HG02763 (cell line): ENCODE measurements at regions not wholly inside any gene's neighbourhood (a gene's known extent, or its start where the extent isn't known, plus 50 kb on each side); places are given as distances from the start of the nearest gene placed in this dataset.
"Not testable (repeated sequence)": the region's sequence is repeated elsewhere in the genome, so short reads cannot be mapped to it uniquely, and the experiment has no call there.

ENCODE experiments used
- ATAC-seq: cut with Tn5 transposase; IDR thresholded peaks from one replicate; pipeline ENCODE4 v1.9.1; 2021; ENCODE audit warnings: mild to moderate bottlenecking, moderate library complexity; ENCODE audit not compliant: unreplicated experiment

- no peak for ATAC-seq
These were observed 878.9 kb downstream of the TYW1 start for GRCh38 chr7:67875558-67875957.

GRCh38 chr7:67878808-67879207 is 882.2 kb downstream of the TYW1 start:
- no peak for ATAC-seq

- ATAC-seq = no peak
These were observed 886.2 kb downstream of the TYW1 start for GRCh38 chr7:67882843-67883242.

- no peak for ATAC-seq
These were observed 893.7 kb downstream of the TYW1 start for GRCh38 chr7:67890316-67890715.

- ATAC-seq = no peak
These were observed 898.1 kb downstream of the TYW1 start for GRCh38 chr7:67894746-67895145.

- ATAC-seq = no peak
These were observed 900.1 kb downstream of the TYW1 start for GRCh38 chr7:67896721-67897120.

GRCh38 chr7:67900456-67900855 is 903.8 kb downstream of the TYW1 start:
- ATAC-seq = no peak

GRCh38 chr7:67901808-67902480 is 905.3 kb downstream of the TYW1 start:
- ATAC-seq = no peak

GRCh38 chr7:67907792-67908191 is 911.2 kb downstream of the TYW1 start:
- ATAC-seq = no peak

- ATAC-seq = no peak
These were observed 915.8 kb downstream of the TYW1 start for GRCh38 chr7:67912437-67912836.

- no peak for ATAC-seq
These were observed 917.0 kb downstream of the TYW1 start for GRCh38 chr7:67913604-67914003.

- not testable (repeated sequence) for ATAC-seq
These were observed 919.5 kb downstream of the TYW1 start for GRCh38 chr7:67916111-67916510.

- no peak for ATAC-seq
These were observed 920.2 kb downstream of the TYW1 start for GRCh38 chr7:67916571-67917436.

- ATAC-seq = no peak
These were observed 920.8 kb downstream of the TYW1 start for GRCh38 chr7:67917437-67917755.

- ATAC-seq = no peak
These were observed 921.5 kb downstream of the TYW1 start for GRCh38 chr7:67918158-67918557.

- ATAC-seq = no peak
These were observed 926.7 kb downstream of the TYW1 start for GRCh38 chr7:67923286-67923685.

- ATAC-seq = no peak
These were observed 931.5 kb downstream of the TYW1 start for GRCh38 chr7:67928141-67928540.

GRCh38 chr7:67936447-67936846 is 939.8 kb downstream of the TYW1 start:
- ATAC-seq = not testable (repeated sequence)

GRCh38 chr7:67940400-67940799 is 943.8 kb downstream of the TYW1 start:
- ATAC-seq = no peak

GRCh38 chr7:67947191-67947590 is 950.6 kb downstream of the TYW1 start:
- ATAC-seq = no peak

- ATAC-seq = no peak
These were observed 951.0 kb downstream of the TYW1 start for GRCh38 chr7:67947646-67948045.

- ATAC-seq = no peak
These were observed 953.9 kb downstream of the TYW1 start for GRCh38 chr7:67950321-67951083.
